GM18511 (cell line): ENCODE measurements at regions not wholly inside any gene's neighbourhood (a gene's known extent, or its start where the extent isn't known, plus 50 kb on each side); places are given as distances from the start of the nearest gene placed in this dataset.
"Not testable (repeated sequence)": the region's sequence is repeated elsewhere in the genome, so short reads cannot be mapped to it uniquely, and the experiment has no call there.

ENCODE experiments used
- ATAC-seq: cut with Tn5 transposase; IDR thresholded peaks from one replicate; pipeline ENCODE4 v1.9.1; 2021; ENCODE audit warnings: mild to moderate bottlenecking, moderate library complexity; ENCODE audit not compliant: unreplicated experiment

GRCh38 chr12:72839696-72840095 lies 567.5 kb downstream of the TRHDE start:
- ATAC-seq: no peak

GRCh38 chr12:72863671-72864070 lies 591.5 kb downstream of the TRHDE start:
- no peak for ATAC-seq

- no peak for ATAC-seq
Measured at GRCh38 chr12:72865921-72866320, 593.8 kb downstream of the TRHDE start.

- ATAC-seq: no peak
Measured at GRCh38 chr12:72869024-72869423, 596.9 kb downstream of the TRHDE start.

GRCh38 chr12:72872238-72872887 lies 600.2 kb downstream of the TRHDE start:
- ATAC-seq: no peak

- ATAC-seq: no peak
Measured at GRCh38 chr12:72872996-72873395, 600.8 kb downstream of the TRHDE start.

GRCh38 chr12:72876092-72876491 lies 603.9 kb downstream of the TRHDE start:
- ATAC-seq: no peak

- ATAC-seq: no peak
Measured at GRCh38 chr12:72888693-72889092, 616.5 kb downstream of the TRHDE start.

GRCh38 chr12:72889791-72890190 lies 617.6 kb downstream of the TRHDE start:
- no peak for ATAC-seq

GRCh38 chr12:72901685-72902084 lies 629.5 kb downstream of the TRHDE start:
- no peak for ATAC-seq

- no peak for ATAC-seq
Measured at GRCh38 chr12:72925716-72926115, 653.5 kb downstream of the TRHDE start.

GRCh38 chr12:72931838-72932237 lies 659.7 kb downstream of the TRHDE start:
- ATAC-seq: not testable (repeated sequence)

GRCh38 chr12:72937486-72937885 lies 665.3 kb downstream of the TRHDE start:
- no peak for ATAC-seq

GRCh38 chr12:72957454-72957853 lies 685.3 kb downstream of the TRHDE start:
- no peak for ATAC-seq

GRCh38 chr12:72966684-72967083 lies 694.5 kb downstream of the TRHDE start:
- ATAC-seq: no peak

GRCh38 chr12:72974954-72975555 lies 702.9 kb downstream of the TRHDE start:
- no peak for ATAC-seq

- ATAC-seq: no peak
Measured at GRCh38 chr12:72978999-72979398, 706.8 kb downstream of the TRHDE start.

GRCh38 chr12:72982356-72982755 lies 710.2 kb downstream of the TRHDE start:
- no peak for ATAC-seq

- no peak for ATAC-seq
Measured at GRCh38 chr12:72986963-72987362, 714.8 kb downstream of the TRHDE start.

- no peak for ATAC-seq
Measured at GRCh38 chr12:72989458-72989947, 717.3 kb downstream of the TRHDE start.

GRCh38 chr12:72995029-72995428 lies 722.9 kb downstream of the TRHDE start:
- ATAC-seq: not testable (repeated sequence)

- no peak for ATAC-seq
Measured at GRCh38 chr12:72995616-72996015, 723.4 kb downstream of the TRHDE start.

- ATAC-seq: not testable (repeated sequence)
Measured at GRCh38 chr12:73001806-73002205, 729.6 kb downstream of the TRHDE start.
